ENCODE measurements at regions not wholly inside any gene's neighbourhood (a gene's known extent, or its start where the extent isn't known, plus 50 kb on each side); places are given as distances from the start of the nearest gene placed in this dataset.

- H3K27me3 ChIP-seq (ENCODE audit: control insufficient read depth in 2 of 2, insufficient read depth in 2 of 2, low read length in 2 of 2) = peaks cover 0 to 2% of the 10 kb centered on the region in 2 experiments
- no peaks in the 10 kb centered on the region for H3K36me3 ChIP-seq (ENCODE audit: control insufficient read depth in 2 of 2, extremely low read depth in 1 of 2, insufficient read depth in 2 of 2, low read length in 2 of 2)
- H3K9me3 ChIP-seq (replicated peaks; ENCODE audit: control insufficient read depth, insufficient read depth, low read length) = no peaks in the 10 kb centered on the region
- no peak overlapping the region for H3K4me3 ChIP-seq (replicated peaks in 1 of 3; ENCODE audit: insufficient read depth in 1 of 3, low read depth in 1 of 3, low read length in 3 of 3)
- H3K27ac ChIP-seq (ENCODE audit: insufficient read depth, low read depth, low read length) = no peak overlapping the region
- no peak for TF ChIP-seq CTCF (IDR thresholded peaks at IDR 0.05; ENCODE audit: extremely low read depth in 1 of 2, insufficient read depth in 1 of 2, low read depth in 1 of 2, low read length in 2 of 2)
- no peak for TF ChIP-seq EZH2 (IDR thresholded peaks at IDR 0.05; ENCODE audit: borderline replicate concordance, low read depth, low read length, severe bottlenecking)
- TF ChIP-seq MAX (IDR thresholded peaks at IDR 0.05; ENCODE audit: insufficient read depth, insufficient read length) = no peak
- TF ChIP-seq FOS (IDR thresholded peaks at IDR 0.05; ENCODE audit: borderline replicate concordance, insufficient read depth, low read length) = no peak
- no peak for TF ChIP-seq POLR2A (IDR thresholded peaks at IDR 0.05; ENCODE audit: low read depth, low read length)
- no peak for TF ChIP-seq GATA2 (IDR thresholded peaks at IDR 0.05; ENCODE audit: insufficient read depth, insufficient read length, low read depth, low read length)
- TF ChIP-seq POLR2AphosphoS5 (IDR thresholded peaks at IDR 0.05; ENCODE audit: insufficient read depth, low read depth, low read length) = no peak
- TF ChIP-seq MYC (IDR thresholded peaks at IDR 0.05; ENCODE audit: low read depth, low read length) = no peak
- no peak for TF ChIP-seq JUN (IDR thresholded peaks at IDR 0.05; ENCODE audit: borderline replicate concordance, insufficient read depth, insufficient read length, low read depth)
- no peak overlapping the region for H3K4me2 ChIP-seq (ENCODE audit: insufficient read depth, low read length)
- no peak for DNase-seq (ENCODE audit: low read depth, low spot score)
- no peak overlapping the region for H2AFZ ChIP-seq (ENCODE audit: low read depth, low read length)
- no peaks in the 10 kb centered on the region for H3K79me2 ChIP-seq (ENCODE audit: control insufficient read depth, insufficient read depth, low read length)
- no TSS peak for BruUV-seq (replicated peaks)
- ChIA-PET CTCF (no interaction called here), POLR2A (no interaction called here)
- intact Hi-C loops (cut with micrococcal nuclease) (no loop called here), dilution Hi-C loops (cut with MboI; ENCODE audit: extremely low pct_ligation_motif_present, low sequenced_read_pairs) (no loop called here)
- no peaks in the 10 kb centered on the region for H4K20me1 ChIP-seq (replicated peaks; ENCODE audit: control insufficient read depth, extremely low read depth, insufficient read depth, low read length)
- no peaks in the 10 kb centered on the region for H3K4me1 ChIP-seq (ENCODE audit: control insufficient read depth, extremely low read depth, insufficient read depth, low read length)
- H3K9ac ChIP-seq (replicated peaks; ENCODE audit: extremely low read depth, insufficient read depth, low read length) = no peak overlapping the region
- no peak for FAIRE-seq
- no peaks in the 10 kb centered on the region for H3K9me1 ChIP-seq (replicated peaks; ENCODE audit: control insufficient read depth, extremely low read depth, insufficient read depth, low read length)
Measured at GRCh38 chr10:35972275-35972674, 330.2 kb upstream of the FZD8 start.

Data from endothelial cell of umbilical vein (primary cell).